ENCODE measurements at regions not wholly inside any gene's neighbourhood (a gene's known extent, or its start where the extent isn't known, plus 50 kb on each side); places are given as distances from the start of the nearest gene placed in this dataset.

DNA sequence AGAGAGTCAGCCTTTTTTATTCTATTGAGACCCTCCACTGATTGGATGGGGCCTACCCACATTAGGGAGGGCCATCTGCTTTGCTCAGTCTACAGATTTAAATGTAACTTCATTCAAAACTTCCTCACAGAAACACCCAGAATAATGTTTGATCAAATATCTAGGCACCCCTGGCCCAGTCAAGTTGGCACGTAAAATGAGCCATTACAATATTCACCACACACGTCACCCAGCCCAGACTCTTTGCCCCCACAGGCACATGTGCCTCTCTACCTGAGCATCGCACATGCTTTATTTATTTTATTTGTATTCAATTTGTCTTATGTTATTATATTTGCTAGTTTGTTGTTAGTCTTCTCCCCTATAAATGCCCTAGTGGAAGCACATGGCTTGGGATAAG is 70.9 kb upstream of the EYA2 start:
- DNase-seq (ENCODE audit: low read depth): no peak
- TF ChIP-seq, protein P1, sequence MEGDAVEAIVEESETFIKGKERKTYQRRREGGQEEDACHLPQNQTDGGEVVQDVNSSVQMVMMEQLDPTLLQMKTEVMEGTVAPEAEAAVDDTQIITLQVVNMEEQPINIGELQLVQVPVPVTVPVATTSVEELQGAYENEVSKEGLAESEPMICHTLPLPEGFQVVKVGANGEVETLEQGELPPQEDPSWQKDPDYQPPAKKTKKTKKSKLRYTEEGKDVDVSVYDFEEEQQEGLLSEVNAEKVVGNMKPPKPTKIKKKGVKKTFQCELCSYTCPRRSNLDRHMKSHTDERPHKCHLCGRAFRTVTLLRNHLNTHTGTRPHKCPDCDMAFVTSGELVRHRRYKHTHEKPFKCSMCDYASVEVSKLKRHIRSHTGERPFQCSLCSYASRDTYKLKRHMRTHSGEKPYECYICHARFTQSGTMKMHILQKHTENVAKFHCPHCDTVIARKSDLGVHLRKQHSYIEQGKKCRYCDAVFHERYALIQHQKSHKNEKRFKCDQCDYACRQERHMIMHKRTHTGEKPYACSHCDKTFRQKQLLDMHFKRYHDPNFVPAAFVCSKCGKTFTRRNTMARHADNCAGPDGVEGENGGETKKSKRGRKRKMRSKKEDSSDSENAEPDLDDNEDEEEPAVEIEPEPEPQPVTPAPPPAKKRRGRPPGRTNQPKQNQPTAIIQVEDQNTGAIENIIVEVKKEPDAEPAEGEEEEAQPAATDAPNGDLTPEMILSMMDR (IDR thresholded peaks at IDR 0.05; ENCODE audit: insufficient read depth, low read depth, low read length): no peak
- H3K4me3 ChIP-seq (ENCODE audit: low read depth, low read length): no peak overlapping the region

DNA sequence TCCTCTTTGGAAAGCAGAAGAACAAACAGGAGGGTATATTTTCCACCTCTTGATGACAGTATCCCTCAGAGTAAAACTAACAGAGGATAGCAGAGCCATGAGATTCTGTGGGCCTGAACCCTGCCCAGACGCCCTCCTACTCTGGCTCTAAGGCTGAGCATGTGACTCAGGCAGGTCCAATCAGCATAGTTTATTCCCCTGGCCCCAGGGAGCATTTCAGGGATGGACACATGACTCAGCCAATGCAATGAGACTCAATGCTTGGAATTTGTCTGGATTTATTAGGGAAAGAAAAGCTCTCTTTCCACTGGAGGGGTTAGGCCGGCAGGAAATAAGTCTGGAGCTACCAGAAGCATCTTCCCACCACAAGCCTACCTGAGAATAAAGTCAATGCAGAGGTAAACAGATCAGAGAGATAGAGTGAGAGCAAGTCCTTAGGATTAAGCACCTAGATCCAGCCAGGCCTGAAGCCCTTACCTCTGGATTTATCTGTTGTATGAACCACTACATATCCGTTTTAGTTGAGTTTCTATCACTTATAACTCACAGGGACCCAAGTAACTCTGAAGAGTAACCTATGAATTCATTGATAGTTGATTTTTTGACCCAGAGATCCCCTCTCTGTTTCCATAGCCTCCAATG is 68.2 kb upstream of the EYA2 start:
- no peak for DNase-seq (ENCODE audit: low read depth)

DNA sequence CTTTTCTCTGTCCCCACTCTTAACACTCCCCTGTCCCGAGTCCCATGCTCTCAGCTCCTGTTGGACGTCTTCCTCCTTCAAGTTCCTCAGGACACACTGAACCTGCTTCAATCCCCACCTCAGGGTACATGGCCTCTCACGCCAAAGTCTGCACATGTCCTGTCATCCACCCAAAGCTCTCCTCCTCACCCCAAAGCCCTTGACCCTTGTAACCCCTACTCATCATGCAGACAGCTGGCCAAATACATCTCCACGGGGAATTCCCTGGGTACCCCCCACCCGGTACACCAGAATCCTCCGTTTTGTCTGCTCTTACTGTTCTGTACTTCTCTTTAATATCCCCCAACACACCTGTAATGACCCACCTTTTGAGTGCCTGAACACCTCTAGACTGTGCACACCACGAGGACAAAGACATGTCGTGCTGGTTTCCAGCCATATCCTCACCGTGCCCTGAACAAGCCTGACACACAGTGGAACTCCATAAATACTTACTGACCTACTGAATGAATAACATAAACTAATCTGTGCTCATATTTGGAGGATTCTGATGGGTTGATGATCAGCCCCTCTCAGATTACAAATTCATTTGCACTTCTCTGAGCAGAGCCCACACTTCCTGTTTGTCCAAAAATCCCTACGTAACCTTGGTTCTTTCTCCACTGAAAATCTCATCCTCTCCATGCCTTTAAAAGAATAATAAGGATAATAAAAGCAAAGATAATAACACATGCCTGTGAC is 66.8 kb upstream of the EYA2 start:
- TF ChIP-seq, protein P1 (IDR thresholded peaks at IDR 0.05; ENCODE audit: insufficient read depth, low read depth, low read length): no peak
- no peak for DNase-seq (ENCODE audit: low read depth)

More for the DNA sequence above, 68.2 kb upstream of the EYA2 start:
- no peak overlapping the region for H3K4me3 ChIP-seq (ENCODE audit: low read depth, low read length)
- TF ChIP-seq, protein P1 (IDR thresholded peaks at IDR 0.05; ENCODE audit: insufficient read depth, low read depth, low read length): no peak

DNA sequence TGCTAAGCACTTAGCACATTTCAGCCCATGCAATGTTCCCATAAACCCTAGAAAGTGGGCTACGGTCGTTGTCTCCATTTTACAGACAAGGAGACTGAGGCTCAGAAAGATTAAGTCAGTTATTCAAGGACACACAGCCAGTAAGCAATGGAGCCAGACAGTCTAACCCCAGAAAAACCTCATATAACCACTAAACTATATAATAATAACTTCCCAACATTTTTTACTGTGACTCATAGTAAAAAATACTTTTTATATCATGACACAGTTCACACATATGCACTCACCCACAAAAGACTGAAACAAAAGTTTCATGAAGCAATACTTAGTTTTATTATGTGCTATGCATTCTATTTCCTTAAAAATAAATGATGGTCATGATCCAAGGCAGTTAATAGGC is 66.2 kb upstream of the EYA2 start:
- DNase-seq (ENCODE audit: low read depth): peak; percentile 16
- TF ChIP-seq, protein P1 (IDR thresholded peaks at IDR 0.05; ENCODE audit: insufficient read depth, low read depth, low read length): no peak
- no peak overlapping the region for H3K4me3 ChIP-seq (ENCODE audit: low read depth, low read length)

More for the DNA sequence above, 66.8 kb upstream of the EYA2 start:
- H3K4me3 ChIP-seq (ENCODE audit: low read depth, low read length): no peak overlapping the region

DNA sequence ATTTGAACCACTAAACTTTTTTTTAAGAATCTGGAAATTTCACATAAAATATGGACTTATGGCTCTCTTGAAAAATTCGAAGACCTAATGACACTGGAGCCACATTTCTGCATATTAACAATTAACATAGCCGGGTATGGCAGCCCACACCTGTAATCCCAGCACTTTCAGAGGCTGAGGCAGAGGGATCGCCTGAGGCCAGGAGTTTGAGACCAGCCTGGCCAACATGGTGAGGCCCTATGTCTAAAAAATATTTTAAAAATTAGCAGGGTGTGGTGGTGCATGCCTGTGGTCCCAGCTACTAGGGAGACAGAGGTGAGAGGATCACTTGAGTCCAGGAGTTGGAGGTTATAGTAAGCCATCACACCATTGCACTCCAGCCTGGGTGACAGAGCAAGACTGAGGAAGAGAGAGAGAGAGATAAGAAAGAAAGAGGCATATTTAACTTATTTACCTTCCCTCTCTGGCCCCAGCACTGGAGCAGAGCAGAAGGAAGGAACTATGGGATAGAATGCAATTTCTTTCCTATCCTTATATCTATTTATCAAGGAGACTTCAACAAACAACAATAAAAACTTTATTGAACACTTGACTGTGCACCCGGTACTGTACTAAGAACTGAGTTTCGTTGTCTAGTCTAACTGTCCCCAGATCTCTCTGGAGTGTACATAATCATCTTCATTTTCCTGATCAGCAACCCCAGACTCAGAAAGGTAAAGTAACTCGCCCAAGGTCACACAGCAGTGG is 63.6 kb upstream of the EYA2 start:
- TF ChIP-seq, protein P1 (IDR thresholded peaks at IDR 0.05; ENCODE audit: insufficient read depth, low read depth, low read length): no peak

DNA sequence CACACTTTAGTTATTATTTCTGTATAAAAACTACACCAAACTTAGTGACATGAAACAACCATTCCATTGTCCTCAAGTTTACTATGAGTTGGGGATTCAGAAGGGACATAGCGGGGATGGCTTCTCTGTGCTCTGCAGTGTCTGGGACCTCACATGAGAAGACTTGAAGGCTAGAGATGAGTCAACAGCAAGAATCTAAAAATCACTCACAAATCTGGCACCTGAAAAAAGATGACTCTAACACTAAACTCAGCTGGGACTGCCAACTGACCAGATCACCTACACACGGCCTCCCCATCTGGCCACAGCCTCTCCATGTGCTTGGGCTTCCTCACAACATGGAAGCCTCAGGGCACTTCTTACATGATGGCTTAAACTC is 63.0 kb upstream of the EYA2 start:
- TF ChIP-seq, protein P1 (IDR thresholded peaks at IDR 0.05; ENCODE audit: insufficient read depth, low read depth, low read length): no peak
- DNase-seq (ENCODE audit: low read depth): no peak
- H3K4me3 ChIP-seq (ENCODE audit: low read depth, low read length): no peak overlapping the region

More for the DNA sequence above, 63.6 kb upstream of the EYA2 start:
- no peak for DNase-seq (ENCODE audit: low read depth)
- no peak overlapping the region for H3K4me3 ChIP-seq (ENCODE audit: low read depth, low read length)

Data from fibroblast of villous mesenchyme (primary cell).